BJ (cell line): ENCODE measurements at regions not wholly inside any gene's neighbourhood (a gene's known extent, or its start where the extent isn't known, plus 50 kb on each side); places are given as distances from the start of the nearest gene placed in this dataset.

ENCODE experiments used
- CTCF ChIA-PET: fragments of 350-600 bp; formaldehyde crosslinking; extraction: SDS; loops from one replicate; lab custom pipeline; 2021; ENCODE audit warnings: antibody characterized with exemption, inconsistent platforms; lab: Yijun Ruan, JAX
- POLR2A ChIA-PET: fragments of 300-600 bp; sonication (Branson Sonifier 250); formaldehyde crosslinking; extraction: SDS; loops from one replicate; lab custom pipeline; 2021; ENCODE audit warnings: antibody characterized with exemption; lab: Charles Lee
- DNase-seq: peaks from one replicate; pipeline ENCODE4 v3.0.0-alpha.2; 2011; ENCODE audit warnings: low read depth
- H3K27me3 ChIP-seq: 2 replicates; pipeline ENCODE4 v1.6.0; 2011; ENCODE audit warnings: low read length; ENCODE audit not compliant: control insufficient read depth, insufficient read depth
- H3K36me3 ChIP-seq: 2 replicates; pipeline ENCODE4 v1.5.1; 2011; ENCODE audit warnings: low read length; ENCODE audit not compliant: control insufficient read depth, insufficient read depth
- H3K4me3 ChIP-seq: 2 replicates; pipeline ENCODE4 v1.5.1; 2011; ENCODE audit warnings: low read depth, mild to moderate bottlenecking, control low read depth, low read length
- TF ChIP-seq, protein P1 (sequence below): IDR thresholded peaks from 2 replicates; pipeline ENCODE4 v1.5.1; 2011; ENCODE audit warnings: low read depth, mild to moderate bottlenecking, control low read depth, inconsistent platforms, low read length, moderate library complexity; ENCODE audit not compliant: insufficient read depth

DNA sequence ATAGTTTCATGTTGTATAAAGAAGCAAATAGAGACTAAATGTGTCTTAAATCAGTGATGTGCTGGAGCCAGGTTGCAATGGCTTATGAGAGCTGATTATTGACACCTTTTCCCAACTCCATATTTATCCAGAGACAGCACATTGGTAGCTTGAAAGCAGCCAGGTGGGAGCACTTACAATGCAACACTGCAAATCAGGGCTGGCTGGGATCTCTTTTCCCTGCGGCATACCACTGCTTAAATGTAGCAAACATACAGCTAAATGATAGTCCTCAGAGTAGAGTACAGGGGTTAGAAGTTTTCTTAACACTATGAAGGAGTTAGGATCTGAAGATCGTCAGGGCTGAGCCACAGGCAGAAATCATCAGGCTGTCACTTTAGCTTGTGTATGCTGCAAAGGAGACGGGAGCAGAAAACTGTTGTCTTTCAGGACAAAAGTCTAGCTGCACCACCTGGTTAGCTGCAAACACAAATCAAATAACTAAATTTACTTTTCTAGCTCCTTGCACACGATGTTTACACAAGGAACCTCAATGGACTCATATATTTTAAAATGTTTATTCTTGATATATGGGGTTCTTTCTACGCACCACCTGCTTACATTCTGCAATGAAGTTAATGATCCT lies 527.3 kb downstream of the TLL1 start:
- CTCF ChIA-PET, result no interaction called here
- DNase-seq, result no peak
- H3K36me3 ChIP-seq, result no peaks in the 10 kb centered on the region
- TF ChIP-seq, protein P1, sequence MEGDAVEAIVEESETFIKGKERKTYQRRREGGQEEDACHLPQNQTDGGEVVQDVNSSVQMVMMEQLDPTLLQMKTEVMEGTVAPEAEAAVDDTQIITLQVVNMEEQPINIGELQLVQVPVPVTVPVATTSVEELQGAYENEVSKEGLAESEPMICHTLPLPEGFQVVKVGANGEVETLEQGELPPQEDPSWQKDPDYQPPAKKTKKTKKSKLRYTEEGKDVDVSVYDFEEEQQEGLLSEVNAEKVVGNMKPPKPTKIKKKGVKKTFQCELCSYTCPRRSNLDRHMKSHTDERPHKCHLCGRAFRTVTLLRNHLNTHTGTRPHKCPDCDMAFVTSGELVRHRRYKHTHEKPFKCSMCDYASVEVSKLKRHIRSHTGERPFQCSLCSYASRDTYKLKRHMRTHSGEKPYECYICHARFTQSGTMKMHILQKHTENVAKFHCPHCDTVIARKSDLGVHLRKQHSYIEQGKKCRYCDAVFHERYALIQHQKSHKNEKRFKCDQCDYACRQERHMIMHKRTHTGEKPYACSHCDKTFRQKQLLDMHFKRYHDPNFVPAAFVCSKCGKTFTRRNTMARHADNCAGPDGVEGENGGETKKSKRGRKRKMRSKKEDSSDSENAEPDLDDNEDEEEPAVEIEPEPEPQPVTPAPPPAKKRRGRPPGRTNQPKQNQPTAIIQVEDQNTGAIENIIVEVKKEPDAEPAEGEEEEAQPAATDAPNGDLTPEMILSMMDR, result no peak
- POLR2A ChIA-PET, result no interaction called here
- no peak overlapping the region for H3K4me3 ChIP-seq
- H3K27me3 ChIP-seq, result no peaks in the 10 kb centered on the region

- ChIA-PET POLR2A (no interaction called here), CTCF (no interaction called here)
- DNase-seq, result no peak
- H3K4me3 ChIP-seq, result no peak overlapping the region
- H3K27me3 ChIP-seq, result no peaks in the 10 kb centered on the region
- TF ChIP-seq, protein P1, result no peak
- no peaks in the 10 kb centered on the region for H3K36me3 ChIP-seq
Observed at GRCh38 chr4:166413356-166413755, 540.3 kb downstream of the TLL1 start.

GRCh38 chr4:166414431-166414830 lies 541.4 kb downstream of the TLL1 start:
- TF ChIP-seq, protein P1, result no peak
- CTCF ChIA-PET, result no interaction called here
- POLR2A ChIA-PET, result no interaction called here

DNA sequence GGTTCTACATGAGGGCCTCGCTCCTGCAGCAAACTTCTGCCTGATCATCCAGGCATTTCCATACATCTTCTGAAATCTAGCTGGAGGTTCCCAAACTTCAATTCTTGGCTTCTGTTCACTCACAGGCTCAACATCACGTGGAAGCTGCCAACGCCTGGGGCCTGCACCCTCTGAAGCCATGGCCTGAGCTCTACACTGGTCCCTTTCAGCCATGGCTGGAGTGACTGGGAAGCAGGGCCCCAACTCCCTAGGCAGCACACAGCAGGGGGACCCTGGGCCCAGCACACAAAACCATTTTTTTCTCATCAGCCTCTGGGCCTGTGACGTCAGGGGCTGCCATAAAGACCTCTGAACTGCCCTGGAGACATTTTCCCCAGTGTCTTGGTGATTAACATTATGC lies 542.7 kb downstream of the TLL1 start:
- TF ChIP-seq, protein P1, result no peak
- ChIA-PET POLR2A (no interaction called here), CTCF (no interaction called here)
- Histone ChIP-seq H3K27me3 (no peaks in the 10 kb centered on the region), H3K36me3 (no peaks in the 10 kb centered on the region), H3K4me3 (no peak overlapping the region)
- DNase-seq, result no peak

More at GRCh38 chr4:166414431-166414830, 541.4 kb downstream of the TLL1 start:
- H3K4me3 ChIP-seq, result no peak overlapping the region
- H3K36me3 ChIP-seq, result no peaks in the 10 kb centered on the region
- H3K27me3 ChIP-seq, result no peaks in the 10 kb centered on the region
- DNase-seq, result no peak

DNA sequence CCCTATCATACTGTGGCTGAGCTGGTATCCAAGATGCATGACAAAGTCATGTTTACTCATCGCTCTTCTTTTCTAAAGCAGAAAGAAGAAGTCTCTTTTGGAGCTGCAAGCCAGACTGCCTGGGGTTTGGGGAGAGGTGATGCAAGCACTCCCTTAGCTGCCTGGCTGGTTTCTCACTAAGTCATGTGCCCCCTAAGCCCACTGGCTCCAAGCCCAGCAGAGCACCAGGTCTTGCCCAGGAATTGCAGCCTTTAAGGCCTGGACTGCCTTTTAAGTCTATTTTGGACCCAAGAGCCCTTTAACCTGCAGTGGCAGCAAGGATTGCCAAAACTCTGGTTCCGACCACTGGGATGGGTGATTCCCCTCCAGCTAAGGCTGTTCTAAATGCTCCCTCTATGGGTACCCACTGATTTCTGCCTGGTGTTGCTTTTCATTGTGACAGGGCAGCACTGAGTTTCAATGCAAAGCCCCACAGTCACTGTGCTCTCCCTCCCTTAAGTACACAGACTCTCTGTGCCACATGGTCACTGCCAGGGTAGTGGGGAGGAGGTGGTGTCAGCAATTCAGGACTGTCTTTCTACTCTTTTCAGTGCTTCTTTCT lies 548.6 kb downstream of the TLL1 start:
- CTCF ChIA-PET, result no interaction called here

More for the DNA sequence above, 548.6 kb downstream of the TLL1 start:
- no peaks in the 10 kb centered on the region for H3K36me3 ChIP-seq
- peak; percentile 9 for DNase-seq
- TF ChIP-seq, protein P1, result no peak
- no peaks in the 10 kb centered on the region for H3K27me3 ChIP-seq
- POLR2A ChIA-PET, result interaction anchor here (0.5 kb wide), 1 partner anchor 30 kb away, joined by 3 read pairs; no protein-coding TSS in a partner anchor
- no peak overlapping the region for H3K4me3 ChIP-seq
